ENCODE measurements at regions not wholly inside any gene's neighbourhood (a gene's known extent, or its start where the extent isn't known, plus 50 kb on each side); places are given as distances from the start of the nearest gene placed in this dataset.

DNA sequence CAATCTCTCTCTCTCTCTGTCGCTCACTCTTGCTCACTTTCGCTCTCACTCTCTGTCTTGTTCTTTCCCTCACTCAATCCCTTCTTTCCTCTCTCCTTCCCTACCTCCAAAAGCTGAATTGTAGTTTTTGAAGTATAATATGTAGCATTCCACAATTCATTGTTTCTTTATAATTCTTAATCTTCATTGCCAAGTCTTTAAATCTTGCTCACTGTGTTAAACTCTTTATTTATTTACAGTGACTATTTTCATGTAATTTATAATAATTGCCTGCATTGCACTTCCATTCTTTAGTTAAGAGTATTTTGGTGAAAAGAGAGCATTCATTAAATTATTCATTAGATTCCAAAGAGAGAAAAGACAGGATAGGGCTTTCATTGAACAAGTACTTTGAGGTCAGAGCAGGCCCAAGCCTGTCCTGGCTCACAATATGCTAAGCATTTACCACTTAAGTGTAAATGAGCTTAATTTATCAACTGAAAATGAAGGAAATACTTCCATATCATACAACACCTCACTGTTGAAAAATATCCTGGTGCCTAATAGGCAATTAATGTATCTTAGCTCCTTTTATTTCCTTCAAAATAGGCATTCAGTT, 257.4 kb upstream of the SLITRK1 start:
- Histone ChIP-seq H4K20me1 (ENCODE audit: control insufficient read depth, insufficient read depth, low read depth, low read length) (no peaks in the 10 kb centered on the region), H3K9me2 (replicated peaks; ENCODE audit: control insufficient read depth, low read length) (no peaks in the 10 kb centered on the region), H3K79me2 (ENCODE audit: control insufficient read depth, low read length) (no peaks in the 10 kb centered on the region), H3K27ac (ENCODE audit: low read depth, low read length) (no peak overlapping the region), H3K4me2 (ENCODE audit: low read length) (no peak overlapping the region), H3K9me3 (ENCODE audit: control insufficient read depth, insufficient read depth, low read length) (no peaks in the 10 kb centered on the region), H3K4me3 (ENCODE audit: low read length) (no peak overlapping the region), H3K4me1 (ENCODE audit: control insufficient read depth, low read length) (no peaks in the 10 kb centered on the region), H3F3A (ENCODE audit: control insufficient read depth, insufficient read depth) (no peaks in the 10 kb centered on the region), H3K36me3 (ENCODE audit: control insufficient read depth, low read length) (no peaks in the 10 kb centered on the region), H3K27me3 (ENCODE audit: control insufficient read depth, low read length) (no peaks in the 10 kb centered on the region)
- TF ChIP-seq, protein P1, sequence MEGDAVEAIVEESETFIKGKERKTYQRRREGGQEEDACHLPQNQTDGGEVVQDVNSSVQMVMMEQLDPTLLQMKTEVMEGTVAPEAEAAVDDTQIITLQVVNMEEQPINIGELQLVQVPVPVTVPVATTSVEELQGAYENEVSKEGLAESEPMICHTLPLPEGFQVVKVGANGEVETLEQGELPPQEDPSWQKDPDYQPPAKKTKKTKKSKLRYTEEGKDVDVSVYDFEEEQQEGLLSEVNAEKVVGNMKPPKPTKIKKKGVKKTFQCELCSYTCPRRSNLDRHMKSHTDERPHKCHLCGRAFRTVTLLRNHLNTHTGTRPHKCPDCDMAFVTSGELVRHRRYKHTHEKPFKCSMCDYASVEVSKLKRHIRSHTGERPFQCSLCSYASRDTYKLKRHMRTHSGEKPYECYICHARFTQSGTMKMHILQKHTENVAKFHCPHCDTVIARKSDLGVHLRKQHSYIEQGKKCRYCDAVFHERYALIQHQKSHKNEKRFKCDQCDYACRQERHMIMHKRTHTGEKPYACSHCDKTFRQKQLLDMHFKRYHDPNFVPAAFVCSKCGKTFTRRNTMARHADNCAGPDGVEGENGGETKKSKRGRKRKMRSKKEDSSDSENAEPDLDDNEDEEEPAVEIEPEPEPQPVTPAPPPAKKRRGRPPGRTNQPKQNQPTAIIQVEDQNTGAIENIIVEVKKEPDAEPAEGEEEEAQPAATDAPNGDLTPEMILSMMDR (IDR thresholded peaks at IDR 0.05; ENCODE audit: low read depth, low read length, poor library complexity, severe bottlenecking) = no peak
- TF ChIP-seq EZH2phosphoT487 (IDR thresholded peaks at IDR 0.05; ENCODE audit: borderline replicate concordance, low read length) = no peak

- Histone ChIP-seq H3K4me1 (ENCODE audit: control insufficient read depth, low read length) (no peaks in the 10 kb centered on the region), H3F3A (ENCODE audit: control insufficient read depth, insufficient read depth) (no peaks in the 10 kb centered on the region), H3K27ac (ENCODE audit: low read depth, low read length) (no peak overlapping the region), H3K36me3 (ENCODE audit: control insufficient read depth, low read length) (no peaks in the 10 kb centered on the region), H3K27me3 (ENCODE audit: control insufficient read depth, low read length) (no peaks in the 10 kb centered on the region), H3K9me2 (replicated peaks; ENCODE audit: control insufficient read depth, low read length) (no peaks in the 10 kb centered on the region), H3K4me3 (ENCODE audit: low read length) (no peak overlapping the region), H3K79me2 (ENCODE audit: control insufficient read depth, low read length) (no peaks in the 10 kb centered on the region), H4K20me1 (ENCODE audit: control insufficient read depth, insufficient read depth, low read depth, low read length) (no peaks in the 10 kb centered on the region), H3K9me3 (ENCODE audit: control insufficient read depth, insufficient read depth, low read length) (no peaks in the 10 kb centered on the region), H3K4me2 (ENCODE audit: low read length) (no peak overlapping the region)
- TF ChIP-seq, protein P1 (IDR thresholded peaks at IDR 0.05; ENCODE audit: low read depth, low read length, poor library complexity, severe bottlenecking) = no peak
- TF ChIP-seq EZH2phosphoT487 (IDR thresholded peaks at IDR 0.05; ENCODE audit: borderline replicate concordance, low read length) = no peak
These were observed 255.0 kb upstream of the SLITRK1 start for GRCh38 chr13:84137292-84137691.

GRCh38 chr13:84136582-84136981, 254.3 kb upstream of the SLITRK1 start:
- H4K20me1 ChIP-seq (ENCODE audit: control insufficient read depth, insufficient read depth, low read depth, low read length) = no peaks in the 10 kb centered on the region
- no peaks in the 10 kb centered on the region for H3K9me3 ChIP-seq (ENCODE audit: control insufficient read depth, insufficient read depth, low read length)
- H3K4me1 ChIP-seq (ENCODE audit: control insufficient read depth, low read length) = no peaks in the 10 kb centered on the region
- H3K4me3 ChIP-seq (ENCODE audit: low read length) = no peak overlapping the region
- no peaks in the 10 kb centered on the region for H3K9me2 ChIP-seq (replicated peaks; ENCODE audit: control insufficient read depth, low read length)
- H3K4me2 ChIP-seq (ENCODE audit: low read length) = no peak overlapping the region
- no peaks in the 10 kb centered on the region for H3K36me3 ChIP-seq (ENCODE audit: control insufficient read depth, low read length)
- TF ChIP-seq, protein P1 (IDR thresholded peaks at IDR 0.05; ENCODE audit: low read depth, low read length, poor library complexity, severe bottlenecking) = no peak
- TF ChIP-seq EZH2phosphoT487 (IDR thresholded peaks at IDR 0.05; ENCODE audit: borderline replicate concordance, low read length) = no peak
- no peaks in the 10 kb centered on the region for H3K27me3 ChIP-seq (ENCODE audit: control insufficient read depth, low read length)
- H3K27ac ChIP-seq (ENCODE audit: low read depth, low read length) = no peak overlapping the region
- no peaks in the 10 kb centered on the region for H3F3A ChIP-seq (ENCODE audit: control insufficient read depth, insufficient read depth)
- no peaks in the 10 kb centered on the region for H3K79me2 ChIP-seq (ENCODE audit: control insufficient read depth, low read length)

Data from DOHH2 (cell line).